8988T (cell line): ENCODE measurements at regions not wholly inside any gene's neighbourhood (a gene's known extent, or its start where the extent isn't known, plus 50 kb on each side); places are given as distances from the start of the nearest gene placed in this dataset.

Source experiments
- DNase-seq: peaks from one replicate; pipeline ENCODE4 v3.0.0; 2011

GRCh38 chr1:244970236-244970743, 105.9 kb upstream of the HNRNPU start:
- no peak for DNase-seq

GRCh38 chr1:244969355-244970235, 105.3 kb upstream of the HNRNPU start:
- no peak for DNase-seq

- no peak for DNase-seq
Observed at GRCh38 chr1:244968881-244969280, 104.5 kb upstream of the HNRNPU start.

GRCh38 chr1:244968471-244968871, 104.1 kb upstream of the HNRNPU start:
- DNase-seq = no peak

- DNase-seq = no peak
Observed at GRCh38 chr1:244967159-244967558, 102.8 kb upstream of the HNRNPU start.

GRCh38 chr1:244965185-244966030, 101.1 kb upstream of the HNRNPU start:
- no peak for DNase-seq

GRCh38 chr1:244964112-244964971, 100.0 kb upstream of the HNRNPU start:
- no peak for DNase-seq

- no peak for DNase-seq
Observed at GRCh38 chr1:244963231-244963826, 99.0 kb upstream of the HNRNPU start.

GRCh38 chr1:244962130-244962529, 97.8 kb upstream of the HNRNPU start:
- DNase-seq = no peak

- DNase-seq = no peak
Observed at GRCh38 chr1:244960904-244961303, 96.6 kb upstream of the HNRNPU start.

GRCh38 chr1:244958593-244958992, 94.2 kb upstream of the HNRNPU start:
- no peak for DNase-seq

GRCh38 chr1:244957525-244957924, 93.2 kb upstream of the HNRNPU start:
- no peak for DNase-seq

GRCh38 chr1:244957122-244957521, 92.8 kb upstream of the HNRNPU start:
- no peak for DNase-seq

GRCh38 chr1:244955661-244956060, 91.3 kb upstream of the HNRNPU start:
- no peak for DNase-seq

- DNase-seq = no peak
Observed at GRCh38 chr1:244954359-244954758, 90.0 kb upstream of the HNRNPU start.

GRCh38 chr1:244953901-244954300, 89.6 kb upstream of the HNRNPU start:
- DNase-seq = no peak

- no peak for DNase-seq
Observed at GRCh38 chr1:244952940-244953339, 88.6 kb upstream of the HNRNPU start.

GRCh38 chr1:244952280-244952933, 88.1 kb upstream of the HNRNPU start:
- no peak for DNase-seq

GRCh38 chr1:244948416-244948815, 84.1 kb upstream of the HNRNPU start:
- no peak for DNase-seq

GRCh38 chr1:244945109-244945671, 80.8 kb upstream of the HNRNPU start:
- no peak for DNase-seq

GRCh38 chr1:244941121-244941520, 76.8 kb upstream of the HNRNPU start:
- no peak for DNase-seq
